H9 (cell line): ENCODE measurements at regions not wholly inside any gene's neighbourhood (a gene's known extent, or its start where the extent isn't known, plus 50 kb on each side); places are given as distances from the start of the nearest gene placed in this dataset.

Experiments used
- DNase-seq: peaks from one replicate; pipeline ENCODE4 v3.0.0-alpha.2; 2017
- H2AFZ ChIP-seq: one replicate; pipeline ENCODE4 v1.6.1; 2013; ENCODE audit warnings: mild to moderate bottlenecking, low read length, control low read depth, moderate library complexity
- H2AK5ac ChIP-seq: 2 replicates; pipeline ENCODE4 v1.6.1; 2013; ENCODE audit warnings: low read length, control low read depth, mixed read lengths; ENCODE audit not compliant: insufficient read length
- H2BK120ac ChIP-seq: one replicate; pipeline ENCODE4 v1.6.1; 2013; ENCODE audit warnings: low read depth, mild to moderate bottlenecking, low read length, control low read depth, inconsistent platforms; ENCODE audit not compliant: poor library complexity, severe bottlenecking
- H2BK12ac ChIP-seq: 2 replicates; pipeline ENCODE4 v1.6.1; 2013; ENCODE audit warnings: low read length, control low read depth, mixed read lengths, low read depth; ENCODE audit not compliant: insufficient read length
- H2BK15ac ChIP-seq: 2 replicates; pipeline ENCODE4 v1.6.1; 2013; ENCODE audit warnings: low read depth, low read length, control low read depth
- H2BK20ac ChIP-seq: one replicate; pipeline ENCODE4 v1.6.1; 2013; ENCODE audit warnings: low read depth, mild to moderate bottlenecking, low read length, control low read depth, inconsistent platforms; ENCODE audit not compliant: poor library complexity, severe bottlenecking
- H2BK5ac ChIP-seq: 2 replicates; pipeline ENCODE4 v1.6.1; 2013; ENCODE audit warnings: low read length, control low read depth, mixed read lengths; ENCODE audit not compliant: insufficient read length
- H3K14ac ChIP-seq: 2 replicates; pipeline ENCODE4 v1.6.1; 2013; ENCODE audit warnings: low read length, control low read depth; ENCODE audit not compliant: insufficient read depth
- H3K18ac ChIP-seq: 2 replicates; pipeline ENCODE4 v1.6.1; 2013; ENCODE audit warnings: low read depth, mild to moderate bottlenecking, mixed read lengths, low read length, control low read depth; ENCODE audit not compliant: insufficient read length
- H3K23ac ChIP-seq: 2 replicates; pipeline ENCODE4 v1.6.1; 2013; ENCODE audit warnings: low read length, control low read depth, mixed read lengths, low read depth; ENCODE audit not compliant: insufficient read length
- H3K23me2 ChIP-seq: 2 replicates; pipeline ENCODE4 v1.6.1; 2013; ENCODE audit warnings: low read depth, mild to moderate bottlenecking, mixed read lengths, low read length, control low read depth; ENCODE audit not compliant: insufficient read length, poor library complexity, severe bottlenecking
- H3K27ac ChIP-seq: 2 replicates; pipeline ENCODE4 v1.5.1; 2013; ENCODE audit warnings: low read length, control low read depth, mixed read lengths, low read depth; ENCODE audit not compliant: insufficient read length
- H3K27me3 ChIP-seq: 2 replicates; pipeline ENCODE4 v1.6.1; 2013; ENCODE audit warnings: low read length, control low read depth, inconsistent platforms; ENCODE audit not compliant: insufficient read depth
- H3K4ac ChIP-seq: 2 replicates; pipeline ENCODE4 v1.6.1; 2013; ENCODE audit warnings: low read depth, mild to moderate bottlenecking, control low read depth, inconsistent platforms, low read length, moderate library complexity
- H3K4me1 ChIP-seq: 2 replicates; pipeline ENCODE4 v1.6.1; 2013; ENCODE audit warnings: low read length, control low read depth, inconsistent platforms; ENCODE audit not compliant: insufficient read depth
- H3K4me2 ChIP-seq: 2 replicates; pipeline ENCODE4 v1.6.1; 2013; ENCODE audit warnings: low read length, control low read depth, mixed read lengths; ENCODE audit not compliant: insufficient read length, insufficient read depth
- H3K56ac ChIP-seq: 2 replicates; pipeline ENCODE4 v1.6.1; 2013; ENCODE audit warnings: low read depth, mild to moderate bottlenecking, mixed read lengths, low read length, control low read depth; ENCODE audit not compliant: insufficient read length
- H3K79me1 ChIP-seq: 2 replicates; pipeline ENCODE4 v1.6.1; 2013; ENCODE audit warnings: low read depth, mild to moderate bottlenecking, moderate library complexity, low read length, control low read depth, inconsistent platforms; ENCODE audit not compliant: insufficient read depth, poor library complexity, severe bottlenecking
- H3K79me2 ChIP-seq: 2 replicates; pipeline ENCODE4 v1.6.1; 2013; ENCODE audit warnings: low read length, control low read depth, inconsistent platforms; ENCODE audit not compliant: insufficient read depth
- H3K9ac ChIP-seq: 2 replicates; pipeline ENCODE4 v1.6.1; 2013; ENCODE audit warnings: low read length, control low read depth, mixed read lengths; ENCODE audit not compliant: insufficient read length; ENCODE audit errors: extremely low read depth
- H3K9me3 ChIP-seq: one replicate; pipeline ENCODE4 v1.6.1; 2013; ENCODE audit warnings: low read depth, low read length, inconsistent platforms; ENCODE audit not compliant: control insufficient read depth
- H3T11ph ChIP-seq: one replicate; pipeline ENCODE4 v1.6.1; 2013; ENCODE audit warnings: mild to moderate bottlenecking, low read length, control low read depth, inconsistent platforms
- H4K20me1 ChIP-seq: one replicate; pipeline ENCODE4 v1.6.1; 2013; ENCODE audit not compliant: control insufficient read depth, insufficient read length, insufficient read depth
- H4K5ac ChIP-seq: 2 replicates; pipeline ENCODE4 v1.6.1; 2013; ENCODE audit warnings: low read depth, mild to moderate bottlenecking, mixed read lengths, low read length, control low read depth; ENCODE audit not compliant: insufficient read length
- H4K8ac ChIP-seq: replicated peaks from 2 replicates; pipeline ENCODE4 v1.6.1; 2013; ENCODE audit warnings: low read length, control low read depth, mixed read lengths, low read depth; ENCODE audit not compliant: insufficient read length
- H4K91ac ChIP-seq: 2 replicates; pipeline ENCODE4 v1.6.1; 2013; ENCODE audit warnings: low read depth, mild to moderate bottlenecking, moderate library complexity, mixed read lengths, low read length, control low read depth; ENCODE audit not compliant: insufficient read length
- H3K27ac Mint-ChIP-seq, 3 experiments: 2 replicates in 2 of 3; 3 replicates in 1 of 3; pipeline ENCODE4 v1.8.0; 2020 to 2021; ENCODE audit warnings: mixed read lengths in 3 of 3, mild to moderate bottlenecking in 1 of 3, moderate library complexity in 1 of 3
- H3K27me3 Mint-ChIP-seq: 2 replicates; pipeline ENCODE4 v1.8.0; 2021; ENCODE audit warnings: low read depth, mild to moderate bottlenecking, moderate library complexity, mixed read lengths
- H3K36me3 Mint-ChIP-seq, 3 experiments: 2 replicates in 2 of 3; 3 replicates in 1 of 3; pipeline ENCODE4 v1.8.0; 2020 to 2021; ENCODE audit warnings: low read depth in 3 of 3, mixed read lengths in 3 of 3; ENCODE audit not compliant: insufficient read depth in 1 of 3
- H3K4me1 Mint-ChIP-seq, 2 experiments: 2 replicates each; pipeline ENCODE4 v1.8.0; 2020; ENCODE audit warnings: mixed read lengths in 2 of 2
- H3K4me3 Mint-ChIP-seq, 2 experiments: 2 replicates in 1 of 2; 3 replicates in 1 of 2; pipeline ENCODE4 v1.8.0; 2020 to 2021; ENCODE audit warnings: mild to moderate bottlenecking in 2 of 2, mixed read lengths in 2 of 2, moderate library complexity in 1 of 2
- H3K9me3 Mint-ChIP-seq, 2 experiments: 2 replicates in 1 of 2; 3 replicates in 1 of 2; pipeline ENCODE4 v1.8.0; 2020; ENCODE audit warnings: mild to moderate bottlenecking in 2 of 2, mixed read lengths in 2 of 2, moderate library complexity in 1 of 2
- CTCF ChIP-seq: fragments of 200-600 bp; sonication (generic); conservative IDR thresholded peaks from 3 replicates; pipeline ENCODE4 v1.8.0; 2021; ENCODE audit warnings: antibody characterized with exemption, mild to moderate bottlenecking
- WGBS: extraction: QIAGEN DNeasy Blood & Tissue Kit; methylation state at CpG from one replicate; pipeline ENCODE4 v1.1.7; 2013; ENCODE audit warnings: missing lambda C conversion rate, low lambda C conversion rate, mixed read lengths; ENCODE audit not compliant: insufficient read length; ENCODE audit errors: extremely low coverage; 5-methylcytosine and 5-hydroxymethylcytosine counted together

GRCh38 chr18:71523483-71524435, 1020.4 kb downstream of the CBLN2 start:
- Histone ChIP-seq H3K79me1 (no peaks in the 10 kb centered on the region), H3K23ac (no peak overlapping the region), H3K18ac (no peak overlapping the region), H3K4me1 (no peaks in the 10 kb centered on the region), H3K27ac (no peak overlapping the region), H4K91ac (no peak overlapping the region), H3K79me2 (no peaks in the 10 kb centered on the region), H2AFZ (no peak overlapping the region), H4K20me1 (no peaks in the 10 kb centered on the region), H2BK12ac (no peak overlapping the region), H3K23me2 (no peaks in the 10 kb centered on the region), H3T11ph (no peak overlapping the region), H2BK15ac (no peak overlapping the region), H3K4me2 (no peak overlapping the region), H3K14ac (no peak overlapping the region), H2BK120ac (no peak overlapping the region), H3K9ac (no peak overlapping the region), H4K8ac (no peak overlapping the region), H2AK5ac (no peak overlapping the region), H2BK5ac (no peak overlapping the region), H3K9me3 (no peaks in the 10 kb centered on the region), H4K5ac (no peak overlapping the region), H3K27me3 (no peaks in the 10 kb centered on the region), H3K4ac (no peak overlapping the region), H3K56ac (no peak overlapping the region), H2BK20ac (no peak overlapping the region)
- Mint-ChIP-seq H3K9me3 (no peaks in the 10 kb centered on the region), H3K4me1 (no peaks in the 10 kb centered on the region), H3K27ac (no peak overlapping the region), H3K4me3 (no peak overlapping the region), H3K36me3 (no peaks in the 10 kb centered on the region), H3K27me3 (no peaks in the 10 kb centered on the region)
- DNase-seq: no peak
- no peak for TF ChIP-seq CTCF
- no CpG with 5 or more reads among the region's 5 CpGs for WGBS
